ENCODE measurements at regions not wholly inside any gene's neighbourhood (a gene's known extent, or its start where the extent isn't known, plus 50 kb on each side); places are given as distances from the start of the nearest gene placed in this dataset.

- TF ChIP-seq CTCF (conservative IDR thresholded peaks at IDR 0.05; ENCODE audit: low read depth, low read length) (no peak), EZH2 (IDR thresholded peaks at IDR 0.05; ENCODE audit: borderline replicate concordance, low read depth, low read length, poor library complexity, severe bottlenecking) (no peak)
These were observed 480.2 kb upstream of the C1orf87 start for GRCh38 chr1:60553730-60554129.

Data from A673 (cell line).